GM12865 (cell line): ENCODE measurements at regions not wholly inside any gene's neighbourhood (a gene's known extent, or its start where the extent isn't known, plus 50 kb on each side); places are given as distances from the start of the nearest gene placed in this dataset.

Source experiments
- DNase-seq: peaks from one replicate; pipeline ENCODE4 v3.0.0; 2010; ENCODE audit warnings: low read depth
- H3K4me3 ChIP-seq: 2 replicates; pipeline ENCODE4 v1.5.1; 2011; ENCODE audit warnings: mild to moderate bottlenecking, low read depth, low read length, control low read depth
- CTCF ChIP-seq: IDR thresholded peaks from 2 replicates; pipeline ENCODE4 v1.5.1; 2011; ENCODE audit warnings: low read length, control low read depth, low read depth, inconsistent platforms; ENCODE audit not compliant: insufficient read depth; ENCODE audit errors: missing control alignments

- DNase-seq: no peak
- H3K4me3 ChIP-seq: no peak overlapping the region
- TF ChIP-seq CTCF: no peak
These were observed 73.9 kb downstream of the PDGFA start for GRCh38 chr7:445563-446288.

- no peak for DNase-seq
- TF ChIP-seq CTCF: no peak
- no peak overlapping the region for H3K4me3 ChIP-seq
These were observed 73.2 kb downstream of the PDGFA start for GRCh38 chr7:446289-446935.
